Breast epithelium (tissue), 4 donors: ENCODE measurements at regions not wholly inside any gene's neighbourhood (a gene's known extent, or its start where the extent isn't known, plus 50 kb on each side); places are given as distances from the start of the nearest gene placed in this dataset.

ENCODE experiments used
- DNase-seq, 2 donors: peaks; one replicate each; pipeline ENCODE4 v3.0.0-alpha.2; 2019; ENCODE audit warnings: low spot score in 2 of 2
- H3K27ac ChIP-seq, 2 donors: fragments of 200-600 bp; sonication (generic) in 1 of 2; one replicate each; pipeline ENCODE4 v1.5.1; 2016 to 2019; ENCODE audit warnings: mild to moderate bottlenecking in 1 of 2
- H3K27me3 ChIP-seq, 2 donors: fragments of 200-600 bp; sonication (generic) in 1 of 2; one replicate each; pipeline versions ENCODE4 v1.5.1 to v1.6.0; 2017 to 2019; ENCODE audit warnings: control low read depth in 1 of 2, mild to moderate bottlenecking in 1 of 2
- H3K36me3 ChIP-seq: fragments of 200-600 bp; one replicate; pipeline ENCODE4 v1.5.1; 2019
- H3K4me1 ChIP-seq, 2 donors: fragments of 200-600 bp; sonication (generic); one replicate each; pipeline ENCODE4 v1.5.1; 2016 to 2019; ENCODE audit warnings: control low read depth in 1 of 2
- H3K4me3 ChIP-seq, 3 donors: fragments of 200-600 bp; sonication (generic); 1 replicate in 2 of 3; 2 replicates in 1 of 3; pipeline ENCODE4 v1.5.1; 2016 to 2019; ENCODE audit warnings: mild to moderate bottlenecking in 3 of 3, moderate library complexity in 2 of 3
- H3K9me3 ChIP-seq, 2 donors: fragments of 200-600 bp; sonication (generic) in 1 of 2; one replicate each; pipeline ENCODE4 v1.5.1; 2016 to 2019; ENCODE audit warnings: control low read depth in 1 of 2
- POLR2A ChIP-seq: fragments of 450-650 bp; IDR thresholded peaks from one replicate; pipeline ENCODE4 v1.6.1; 2016; ENCODE audit warnings: antibody characterized with exemption, mild to moderate bottlenecking, moderate library complexity
- POLR2AphosphoS5 ChIP-seq, 3 donors: sonication (generic); formaldehyde crosslinking; IDR thresholded peaks; one replicate each; pipeline ENCODE4 v1.6.1; 2017; ENCODE audit warnings: antibody characterized with exemption in 3 of 3
- intact Hi-C: fragments of 100-400 bp; cut with DNase I; formaldehyde crosslinking; loops from one replicate; pipeline ENCODE4 v1.15.1; 2023; ENCODE audit warnings: low total_unique reads
- TF ChIP-seq, protein P1 (sequence below), 3 donors: fragments of 450-650 bp; IDR thresholded peaks; one replicate each; pipeline ENCODE4 v1.5.1; 2016 to 2017; ENCODE audit warnings: antibody characterized with exemption in 3 of 3, mild to moderate bottlenecking in 3 of 3, moderate library complexity in 3 of 3

DNA sequence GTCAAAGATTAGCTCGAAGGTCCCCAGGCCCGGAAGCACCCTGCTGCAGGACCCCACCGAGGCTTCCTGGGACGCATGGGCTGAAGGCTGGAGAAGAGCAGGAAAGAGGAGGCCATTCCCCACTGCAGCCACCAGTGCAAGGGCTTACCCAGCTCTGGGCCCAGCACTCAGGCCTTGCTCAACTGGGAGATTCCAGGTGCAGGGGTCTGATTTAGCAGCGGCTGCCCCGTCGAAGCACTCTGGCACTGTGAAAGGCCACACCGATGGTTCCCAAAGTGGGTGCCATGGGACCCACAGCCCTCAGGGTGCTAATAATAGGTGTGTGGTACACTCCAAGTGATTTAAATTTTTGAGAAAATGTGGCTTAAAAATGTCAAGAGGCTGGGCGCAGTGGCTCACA lies 130.9 kb downstream of the OAT start:
- H3K27ac ChIP-seq: no peak overlapping the region
- no peaks in the 10 kb centered on the region for H3K36me3 ChIP-seq
- no peaks in the 10 kb centered on the region for H3K27me3 ChIP-seq
- intact Hi-C loops: no loop called here
- no peaks in the 10 kb centered on the region for H3K4me1 ChIP-seq
- H3K9me3 ChIP-seq: no peaks in the 10 kb centered on the region
- no peak overlapping the region for H3K4me3 ChIP-seq
- DNase-seq: peak in 1 of 2 donors; percentile 43
- TF ChIP-seq, protein P1, sequence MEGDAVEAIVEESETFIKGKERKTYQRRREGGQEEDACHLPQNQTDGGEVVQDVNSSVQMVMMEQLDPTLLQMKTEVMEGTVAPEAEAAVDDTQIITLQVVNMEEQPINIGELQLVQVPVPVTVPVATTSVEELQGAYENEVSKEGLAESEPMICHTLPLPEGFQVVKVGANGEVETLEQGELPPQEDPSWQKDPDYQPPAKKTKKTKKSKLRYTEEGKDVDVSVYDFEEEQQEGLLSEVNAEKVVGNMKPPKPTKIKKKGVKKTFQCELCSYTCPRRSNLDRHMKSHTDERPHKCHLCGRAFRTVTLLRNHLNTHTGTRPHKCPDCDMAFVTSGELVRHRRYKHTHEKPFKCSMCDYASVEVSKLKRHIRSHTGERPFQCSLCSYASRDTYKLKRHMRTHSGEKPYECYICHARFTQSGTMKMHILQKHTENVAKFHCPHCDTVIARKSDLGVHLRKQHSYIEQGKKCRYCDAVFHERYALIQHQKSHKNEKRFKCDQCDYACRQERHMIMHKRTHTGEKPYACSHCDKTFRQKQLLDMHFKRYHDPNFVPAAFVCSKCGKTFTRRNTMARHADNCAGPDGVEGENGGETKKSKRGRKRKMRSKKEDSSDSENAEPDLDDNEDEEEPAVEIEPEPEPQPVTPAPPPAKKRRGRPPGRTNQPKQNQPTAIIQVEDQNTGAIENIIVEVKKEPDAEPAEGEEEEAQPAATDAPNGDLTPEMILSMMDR (IDR thresholded peaks at IDR 0.05): no peak

DNA sequence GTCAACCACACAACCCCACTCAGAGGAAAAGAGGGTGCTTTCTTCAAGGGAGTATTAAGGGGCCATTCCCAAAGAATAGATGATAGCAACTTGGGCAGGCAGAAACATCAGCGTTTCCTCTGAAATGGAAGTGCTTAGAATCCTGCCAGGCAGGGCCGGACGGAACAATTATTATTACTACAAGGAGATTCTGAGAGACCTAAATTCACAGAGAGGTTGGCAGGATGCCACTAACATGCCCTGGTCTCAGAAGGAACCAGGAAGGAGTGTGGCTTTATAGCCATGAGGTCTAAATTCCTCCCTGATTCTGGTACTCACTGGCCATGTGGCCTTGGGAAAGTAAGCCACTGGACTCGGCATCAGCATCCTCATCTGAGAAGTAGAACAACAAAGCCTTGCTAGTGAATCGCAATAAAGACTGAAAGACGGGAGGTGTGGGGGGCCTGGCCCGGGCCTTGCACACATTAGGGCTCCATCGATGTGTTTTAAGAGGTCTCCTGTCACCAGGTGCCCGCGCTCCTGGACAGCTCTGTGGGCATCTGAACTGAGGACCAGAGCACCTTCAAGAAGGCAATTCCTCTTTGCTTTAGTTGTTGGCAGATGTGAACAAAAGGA lies 131.5 kb downstream of the OAT start:
- TF ChIP-seq POLR2A: no peak
- TF ChIP-seq POLR2AphosphoS5 (IDR thresholded peaks at IDR 0.05): no peak
- TF ChIP-seq, protein P1 (IDR thresholded peaks at IDR 0.05): no peak
- Histone ChIP-seq H3K4me3 (no peak overlapping the region), H3K36me3 (no peaks in the 10 kb centered on the region), H3K27ac (no peak overlapping the region), H3K4me1 (no peaks in the 10 kb centered on the region), H3K27me3 (no peaks in the 10 kb centered on the region), H3K9me3 (no peaks in the 10 kb centered on the region)
- intact Hi-C loops: no loop called here
- DNase-seq: peak in 1 of 2 donors; percentile 27

DNA sequence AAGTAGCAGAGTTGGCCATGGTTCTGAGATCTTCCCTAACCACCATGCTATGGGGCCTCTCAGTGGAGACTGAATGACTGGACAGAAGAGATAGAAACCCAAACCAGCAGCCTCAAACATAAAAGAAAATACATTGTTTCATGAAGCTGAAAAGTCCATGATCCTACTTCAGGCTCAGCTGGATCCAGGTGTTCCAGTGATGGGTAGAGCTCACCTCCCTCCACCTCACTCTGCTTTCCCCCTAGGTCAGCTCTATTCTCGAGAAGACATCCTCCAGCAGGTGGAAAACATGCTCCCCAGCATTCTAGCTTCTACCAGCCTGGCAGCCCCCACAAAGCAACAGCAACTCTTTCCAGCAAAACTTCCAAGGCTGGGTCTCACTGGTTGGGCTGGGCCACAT lies 132.1 kb downstream of the OAT start:
- H3K27me3 ChIP-seq: no peaks in the 10 kb centered on the region
- DNase-seq: no peak
- H3K4me1 ChIP-seq: no peaks in the 10 kb centered on the region
- no peaks in the 10 kb centered on the region for H3K36me3 ChIP-seq
- intact Hi-C loops: no loop called here
- H3K27ac ChIP-seq: no peak overlapping the region
- H3K9me3 ChIP-seq: no peaks in the 10 kb centered on the region
- H3K4me3 ChIP-seq: no peak overlapping the region
- TF ChIP-seq POLR2AphosphoS5 (IDR thresholded peaks at IDR 0.05): no peak
- TF ChIP-seq, protein P1 (IDR thresholded peaks at IDR 0.05): no peak
- no peak for TF ChIP-seq POLR2A

DNA sequence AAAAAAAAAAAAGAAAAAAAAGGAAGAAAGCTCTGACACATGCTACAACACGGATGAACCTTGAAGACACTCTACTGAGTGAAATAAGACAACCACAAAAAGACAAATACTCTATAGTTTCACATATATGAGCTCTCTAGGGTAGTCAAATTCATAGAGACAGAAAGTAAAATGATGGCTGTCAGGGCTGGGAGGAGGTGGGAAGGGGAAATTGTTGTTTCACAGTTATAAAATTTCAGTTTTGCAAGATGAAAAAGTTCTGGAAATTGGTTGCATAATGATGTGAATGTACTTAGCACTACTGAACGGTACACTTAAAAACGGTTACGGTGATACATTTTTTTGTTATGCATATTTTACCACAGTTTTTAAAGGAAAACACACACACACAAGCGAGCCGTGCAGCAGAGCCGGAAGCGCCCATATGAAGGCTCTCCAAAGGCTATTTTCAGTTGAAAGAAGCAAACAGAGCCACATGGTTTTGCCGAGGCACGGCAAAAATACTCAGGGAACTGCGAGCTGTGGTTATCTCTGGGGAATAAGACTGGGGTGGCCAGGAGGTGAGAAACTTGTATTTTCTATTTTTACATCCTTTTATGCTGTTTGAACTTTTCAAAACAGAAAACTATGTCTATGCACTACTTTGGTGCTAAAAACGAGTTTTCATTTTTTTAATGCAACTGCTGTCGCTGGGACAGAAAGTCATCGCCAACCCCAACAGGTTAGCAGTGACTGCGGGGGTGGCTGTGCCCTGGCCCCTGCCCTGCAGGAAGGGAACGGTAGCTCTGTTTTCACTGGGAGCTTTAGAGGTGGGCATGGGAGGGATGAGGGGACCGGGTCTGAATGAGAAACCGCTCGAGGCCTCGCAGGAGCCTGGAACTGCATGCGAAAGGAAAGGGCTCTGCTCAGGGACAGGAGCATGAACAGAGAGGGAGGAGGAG lies 132.9 kb downstream of the OAT start:
- DNase-seq: peak in 1 of 2 donors; percentile 31
- TF ChIP-seq POLR2A (no peak), POLR2AphosphoS5 (IDR thresholded peaks at IDR 0.05) (no peak)
- TF ChIP-seq, protein P1 (IDR thresholded peaks at IDR 0.05): no peak
- Histone ChIP-seq H3K36me3 (no peaks in the 10 kb centered on the region), H3K27ac (no peak overlapping the region), H3K4me1 (no peaks in the 10 kb centered on the region), H3K27me3 (no peaks in the 10 kb centered on the region), H3K9me3 (no peaks in the 10 kb centered on the region), H3K4me3 (no peak overlapping the region)
- intact Hi-C loops: no loop called here

DNA sequence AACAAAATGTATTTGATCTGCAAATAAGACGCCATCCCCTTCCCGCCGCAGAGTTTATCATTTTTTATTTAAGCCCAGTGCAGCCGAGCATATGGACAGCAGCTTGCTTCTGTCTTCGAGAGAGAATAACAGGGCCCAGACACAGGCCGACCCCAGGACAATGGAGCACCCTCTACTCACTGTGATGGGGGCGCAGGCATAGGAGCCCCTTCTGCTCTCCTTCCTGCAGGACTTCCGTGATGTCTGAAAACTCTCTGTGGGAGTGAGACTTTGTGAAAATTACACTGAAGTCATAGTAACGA lies 134.8 kb downstream of the OAT start:
- no peak overlapping the region for H3K27ac ChIP-seq
- H3K4me3 ChIP-seq: no peak overlapping the region
- no peaks in the 10 kb centered on the region for H3K27me3 ChIP-seq
- intact Hi-C loops: no loop called here
- no peak for TF ChIP-seq POLR2AphosphoS5 (IDR thresholded peaks at IDR 0.05)
- TF ChIP-seq POLR2A: no peak
- TF ChIP-seq, protein P1 (IDR thresholded peaks at IDR 0.05): no peak
- peaks cover 0 to under 1% of the 10 kb centered on the region in 2 donors for H3K9me3 ChIP-seq
- no peak for DNase-seq
- H3K4me1 ChIP-seq: no peaks in the 10 kb centered on the region
- no peaks in the 10 kb centered on the region for H3K36me3 ChIP-seq
